DND-41 (cell line): ENCODE measurements at regions not wholly inside any gene's neighbourhood (a gene's known extent, or its start where the extent isn't known, plus 50 kb on each side); places are given as distances from the start of the nearest gene placed in this dataset.

Source experiments
- EZH2 ChIP-seq: IDR thresholded peaks from 3 replicates; pipeline ENCODE4 v1.6.1; 2012; ENCODE audit warnings: borderline replicate concordance, low read depth, mild to moderate bottlenecking, moderate library complexity, low read length, inconsistent platforms; ENCODE audit not compliant: severe bottlenecking
- TF ChIP-seq, protein P1 (sequence below): IDR thresholded peaks from 2 replicates; pipeline ENCODE4 v1.5.1; 2012; ENCODE audit warnings: borderline replicate concordance, low read length, moderate library complexity, mild to moderate bottlenecking; ENCODE audit not compliant: poor library complexity, severe bottlenecking; ENCODE audit errors: extremely low read depth

DNA sequence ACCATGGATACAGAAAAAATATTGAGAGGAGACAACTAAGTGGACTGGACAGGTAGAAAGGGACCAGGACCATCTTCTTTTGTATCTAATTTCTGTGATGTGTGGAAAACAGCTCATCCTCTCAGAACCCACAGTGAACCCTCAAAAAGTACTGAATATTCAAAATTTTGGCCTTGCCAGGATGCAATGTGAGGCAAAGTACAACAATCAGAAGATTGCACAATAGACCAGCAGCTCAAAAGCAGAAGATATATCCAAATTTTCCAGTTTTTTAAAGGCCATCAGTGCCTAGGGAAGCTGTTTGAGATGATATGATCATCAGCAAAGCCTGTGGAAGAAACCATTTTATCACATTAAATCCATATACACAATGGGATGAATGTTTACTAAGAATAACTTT lies 973.3 kb upstream of the MIR17HG start:
- TF ChIP-seq, protein P1, sequence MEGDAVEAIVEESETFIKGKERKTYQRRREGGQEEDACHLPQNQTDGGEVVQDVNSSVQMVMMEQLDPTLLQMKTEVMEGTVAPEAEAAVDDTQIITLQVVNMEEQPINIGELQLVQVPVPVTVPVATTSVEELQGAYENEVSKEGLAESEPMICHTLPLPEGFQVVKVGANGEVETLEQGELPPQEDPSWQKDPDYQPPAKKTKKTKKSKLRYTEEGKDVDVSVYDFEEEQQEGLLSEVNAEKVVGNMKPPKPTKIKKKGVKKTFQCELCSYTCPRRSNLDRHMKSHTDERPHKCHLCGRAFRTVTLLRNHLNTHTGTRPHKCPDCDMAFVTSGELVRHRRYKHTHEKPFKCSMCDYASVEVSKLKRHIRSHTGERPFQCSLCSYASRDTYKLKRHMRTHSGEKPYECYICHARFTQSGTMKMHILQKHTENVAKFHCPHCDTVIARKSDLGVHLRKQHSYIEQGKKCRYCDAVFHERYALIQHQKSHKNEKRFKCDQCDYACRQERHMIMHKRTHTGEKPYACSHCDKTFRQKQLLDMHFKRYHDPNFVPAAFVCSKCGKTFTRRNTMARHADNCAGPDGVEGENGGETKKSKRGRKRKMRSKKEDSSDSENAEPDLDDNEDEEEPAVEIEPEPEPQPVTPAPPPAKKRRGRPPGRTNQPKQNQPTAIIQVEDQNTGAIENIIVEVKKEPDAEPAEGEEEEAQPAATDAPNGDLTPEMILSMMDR, result no peak
- TF ChIP-seq EZH2, result no peak
